B cell (primary cell): ENCODE measurements at regions not wholly inside any gene's neighbourhood (a gene's known extent, or its start where the extent isn't known, plus 50 kb on each side); places are given as distances from the start of the nearest gene placed in this dataset.

Experiments
- ATAC-seq: fragments of 200-7000 bp; cut with Tn5 transposase; one replicate; pipeline ENCODE4 v1.10.0; 2021; ENCODE audit warnings: low read depth, mild to moderate bottlenecking, moderate number of reproducible peaks, moderate library complexity
- CTCF ChIA-PET: fragments of 350-600 bp; sonication (Branson Sonifier 250); formaldehyde crosslinking; loops from one replicate; lab custom pipeline; 2021; ENCODE audit warnings: antibody characterized with exemption, inconsistent platforms; lab: Charles Lee
- POLR2A ChIA-PET: fragments of 350-600 bp; sonication (Branson Sonifier 250); formaldehyde crosslinking; loops from one replicate; lab custom pipeline; 2021; ENCODE audit warnings: antibody characterized with exemption; lab: Charles Lee
- DNase-seq: peaks from one replicate; pipeline ENCODE4 v3.0.0; 2013
- H2AFZ ChIP-seq: 2 replicates; pipeline ENCODE4 v1.6.1; 2012; ENCODE audit warnings: mild to moderate bottlenecking, low read depth, low read length; ENCODE audit not compliant: insufficient read depth, poor library complexity, severe bottlenecking
- H3K27ac ChIP-seq, 2 donors: 1 replicate in 1 of 2; 2 replicates in 1 of 2; pipeline ENCODE4 v1.5.1; 2012 to 2013; ENCODE audit warnings: low read length in 2 of 2, mild to moderate bottlenecking in 2 of 2, moderate library complexity in 1 of 2
- H3K27me3 ChIP-seq, 4 experiments: fragments of 200-600 bp in 1 of 4; sonication (generic) in 1 of 4; replicated peaks in 1 of 4; 1 replicate in 2 of 4; 2 replicates in 2 of 4; pipeline versions ENCODE4 v1.6.1 to v1.7.0; 2013 to 2016; ENCODE audit warnings: low read length in 3 of 4, mild to moderate bottlenecking in 2 of 4, mixed read lengths in 1 of 4, moderate library complexity in 1 of 4; ENCODE audit not compliant: insufficient read depth in 4 of 4, control insufficient read depth in 3 of 4; ENCODE audit errors: control extremely low read depth in 1 of 4
- H3K36me3 ChIP-seq, 2 experiments: replicated peaks in 1 of 2; 1 replicate in 1 of 2; 2 replicates in 1 of 2; pipeline versions ENCODE4 v1.6.1 to v1.7.1; 2013; ENCODE audit warnings: low read length in 1 of 2; ENCODE audit not compliant: insufficient read depth in 2 of 2, control insufficient read depth in 1 of 2; ENCODE audit errors: control extremely low read depth in 1 of 2, extremely low read depth in 1 of 2
- H3K4me1 ChIP-seq, 2 donors: fragments of 200-600 bp in 1 of 2; sonication (generic) in 1 of 2; 1 replicate in 1 of 2; 2 replicates in 1 of 2; pipeline versions ENCODE4 v1.5.1 to v1.6.1; 2013 to 2017; ENCODE audit warnings: low read length in 2 of 2; ENCODE audit not compliant: control insufficient read depth in 2 of 2, insufficient read depth in 2 of 2
- H3K4me2 ChIP-seq: replicated peaks from 2 replicates; pipeline ENCODE3; 2012; ENCODE audit warnings: mild to moderate bottlenecking, low read depth, low read length; ENCODE audit not compliant: poor library complexity, severe bottlenecking
- H3K4me3 ChIP-seq, 5 experiments: fragments of 200-600 bp in 1 of 5; sonication (generic) in 1 of 5; 1 replicate in 3 of 5; 2 replicates in 2 of 5; pipeline versions ENCODE4 v1.5.1 to v1.7.0; 2011 to 2016; ENCODE audit warnings: low read length in 4 of 5, mild to moderate bottlenecking in 4 of 5, low read depth in 2 of 5, control low read depth in 1 of 5, moderate library complexity in 1 of 5; ENCODE audit not compliant: insufficient read depth in 1 of 5; ENCODE audit errors: control extremely low read depth in 1 of 5, extremely low read depth in 1 of 5
- H3K79me2 ChIP-seq: fragments of 200-600 bp; sonication (generic); one replicate; pipeline ENCODE4 v1.6.0; 2016; ENCODE audit warnings: low read length; ENCODE audit not compliant: control insufficient read depth, insufficient read depth
- H3K9ac ChIP-seq: fragments of 200-600 bp; sonication (generic); 2 replicates; pipeline ENCODE4 v1.6.1; 2017; ENCODE audit warnings: mild to moderate bottlenecking, low read length, moderate library complexity
- H3K9me3 ChIP-seq, 3 donors: one replicate each; pipeline versions ENCODE4 v1.6.1 to v1.7.1; 2013; ENCODE audit warnings: low read length in 2 of 3; ENCODE audit not compliant: control insufficient read depth in 2 of 3, insufficient read depth in 1 of 3; ENCODE audit errors: control extremely low read depth in 1 of 3
- H4K20me1 ChIP-seq: 2 replicates; pipeline ENCODE4 v1.6.0; 2012; ENCODE audit warnings: mild to moderate bottlenecking, low read length; ENCODE audit not compliant: insufficient read depth, control insufficient read depth, poor library complexity, severe bottlenecking
- H3K27ac Mint-ChIP-seq: one replicate; pipeline ENCODE4 v1.8.0; 2021; ENCODE audit warnings: mixed read lengths
- H3K27me3 Mint-ChIP-seq: one replicate; pipeline ENCODE4 v1.8.0; 2021; ENCODE audit warnings: mixed read lengths
- H3K4me1 Mint-ChIP-seq: one replicate; pipeline ENCODE4 v1.8.0; 2021; ENCODE audit warnings: mixed read lengths
- H3K4me3 Mint-ChIP-seq: one replicate; pipeline ENCODE4 v1.8.0; 2021; ENCODE audit warnings: mixed read lengths
- H3K9me3 Mint-ChIP-seq: one replicate; pipeline ENCODE4 v1.8.0; 2022; ENCODE audit warnings: mixed read lengths; ENCODE audit not compliant: insufficient read depth
- EZH2 ChIP-seq: IDR thresholded peaks from 2 replicates; pipeline ENCODE4 v1.6.1; 2012; ENCODE audit warnings: borderline replicate concordance, low read depth, mild to moderate bottlenecking, moderate library complexity, low read length; ENCODE audit not compliant: insufficient read depth, poor library complexity, severe bottlenecking
- WGBS: methylation state at CpG from one replicate; pipeline ENCODE4 v1.1.5; 2013; ENCODE audit warnings: missing lambda C conversion rate; ENCODE audit not compliant: insufficient coverage; 5-methylcytosine and 5-hydroxymethylcytosine counted together
- intact Hi-C: fragments of 100-400 bp; cut with micrococcal nuclease; formaldehyde crosslinking; loops from one replicate; pipeline ENCODE4 v1.10.0; 2022
- TF ChIP-seq, protein P1 (sequence below): fragments of 200-600 bp; IDR thresholded peaks from one replicate; pipeline ENCODE4 v1.8.0; 2022; ENCODE audit warnings: antibody characterized with exemption, mild to moderate bottlenecking

DNA sequence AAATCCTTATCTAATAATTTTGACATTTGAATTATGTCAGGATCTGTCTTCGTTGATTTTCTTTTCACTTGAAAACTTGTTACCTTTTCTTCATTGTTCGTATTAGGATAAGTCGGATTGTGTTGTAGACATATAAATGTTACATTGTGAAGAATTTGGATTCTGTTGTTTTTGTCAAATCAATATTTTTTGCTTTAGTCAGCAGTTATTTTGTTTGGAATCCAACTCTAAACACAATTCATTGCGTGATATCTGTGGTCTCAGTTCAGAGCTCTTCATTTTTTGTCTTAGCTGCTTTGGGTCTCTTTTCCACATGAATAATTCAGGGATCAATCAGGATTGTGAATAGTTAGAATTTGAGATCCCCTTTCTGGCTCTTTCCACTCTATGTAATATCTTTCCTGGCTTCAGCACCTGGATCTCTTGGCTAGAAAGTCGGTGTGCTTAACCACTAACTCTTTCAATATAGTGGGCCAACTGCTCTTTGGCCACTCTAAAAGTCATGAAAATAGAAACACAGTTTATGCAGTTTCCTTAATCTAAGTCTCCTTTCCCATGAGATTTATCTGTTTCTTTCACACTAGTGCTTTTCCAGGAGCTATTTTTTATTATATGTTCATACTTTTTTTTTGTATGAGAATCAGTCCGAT, 2494.2 kb upstream of the PCDH20 start:
- intact Hi-C loops: no loop called here
- no peak overlapping the region for H3K27ac ChIP-seq
- TF ChIP-seq, protein P1, sequence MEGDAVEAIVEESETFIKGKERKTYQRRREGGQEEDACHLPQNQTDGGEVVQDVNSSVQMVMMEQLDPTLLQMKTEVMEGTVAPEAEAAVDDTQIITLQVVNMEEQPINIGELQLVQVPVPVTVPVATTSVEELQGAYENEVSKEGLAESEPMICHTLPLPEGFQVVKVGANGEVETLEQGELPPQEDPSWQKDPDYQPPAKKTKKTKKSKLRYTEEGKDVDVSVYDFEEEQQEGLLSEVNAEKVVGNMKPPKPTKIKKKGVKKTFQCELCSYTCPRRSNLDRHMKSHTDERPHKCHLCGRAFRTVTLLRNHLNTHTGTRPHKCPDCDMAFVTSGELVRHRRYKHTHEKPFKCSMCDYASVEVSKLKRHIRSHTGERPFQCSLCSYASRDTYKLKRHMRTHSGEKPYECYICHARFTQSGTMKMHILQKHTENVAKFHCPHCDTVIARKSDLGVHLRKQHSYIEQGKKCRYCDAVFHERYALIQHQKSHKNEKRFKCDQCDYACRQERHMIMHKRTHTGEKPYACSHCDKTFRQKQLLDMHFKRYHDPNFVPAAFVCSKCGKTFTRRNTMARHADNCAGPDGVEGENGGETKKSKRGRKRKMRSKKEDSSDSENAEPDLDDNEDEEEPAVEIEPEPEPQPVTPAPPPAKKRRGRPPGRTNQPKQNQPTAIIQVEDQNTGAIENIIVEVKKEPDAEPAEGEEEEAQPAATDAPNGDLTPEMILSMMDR: no peak
- no peak for TF ChIP-seq EZH2
- no peaks in the 10 kb centered on the region for H4K20me1 ChIP-seq
- Mint-ChIP-seq H3K4me3 (no peak overlapping the region), H3K4me1 (no peaks in the 10 kb centered on the region), H3K27me3 (no peaks in the 10 kb centered on the region), H3K9me3 (no peaks in the 10 kb centered on the region), H3K27ac (no peak overlapping the region)
- H3K36me3 ChIP-seq: no peaks in the 10 kb centered on the region
- H3K4me1 ChIP-seq: no peaks in the 10 kb centered on the region
- no peak overlapping the region for H3K4me3 ChIP-seq
- POLR2A ChIA-PET: no interaction called here
- no peak overlapping the region for H3K4me2 ChIP-seq
- WGBS: 63% methylated on average over 1 of the region's 6 CpGs
- no peaks in the 10 kb centered on the region for H3K27me3 ChIP-seq
- no peaks in the 10 kb centered on the region for H3K79me2 ChIP-seq
- H3K9ac ChIP-seq: no peak overlapping the region
- no peak for ATAC-seq
- H3K9me3 ChIP-seq: no peaks in the 10 kb centered on the region
- DNase-seq: no peak
- no peak overlapping the region for H2AFZ ChIP-seq
- CTCF ChIA-PET: no interaction called here

DNA sequence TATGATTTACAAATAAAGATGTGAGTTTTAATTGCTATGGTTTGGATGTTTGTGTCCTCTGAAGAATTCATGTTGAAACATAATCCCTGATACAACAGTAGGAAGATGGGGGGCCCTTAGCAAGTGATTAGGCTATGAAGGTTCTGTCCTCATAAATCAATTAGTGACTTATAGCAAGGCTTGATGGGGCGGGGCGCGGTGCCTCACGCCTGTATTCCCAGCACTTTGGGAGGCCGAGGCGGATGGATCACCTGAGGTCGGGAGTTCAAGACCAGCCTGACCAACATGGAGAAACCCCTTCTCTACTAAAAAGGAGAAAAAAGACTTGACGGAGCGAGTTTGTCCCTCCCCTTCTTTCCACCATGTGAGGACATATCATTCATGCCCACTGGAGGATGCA, 2486.5 kb upstream of the PCDH20 start:
- ATAC-seq (no peak), DNase-seq (no peak)
- Histone ChIP-seq H3K27ac (no peak overlapping the region), H3K36me3 (no peaks in the 10 kb centered on the region), H3K79me2 (no peaks in the 10 kb centered on the region), H3K9me3 (no peaks in the 10 kb centered on the region), H3K9ac (no peak overlapping the region), H4K20me1 (no peaks in the 10 kb centered on the region), H3K4me1 (no peaks in the 10 kb centered on the region), H3K4me3 (no peak overlapping the region), H3K4me2 (no peak overlapping the region), H2AFZ (no peak overlapping the region), H3K27me3 (no peaks in the 10 kb centered on the region)
- Mint-ChIP-seq H3K9me3 (peaks cover 6% of the 10 kb centered on the region), H3K27ac (no peak overlapping the region), H3K4me1 (no peaks in the 10 kb centered on the region), H3K27me3 (no peaks in the 10 kb centered on the region), H3K4me3 (no peak overlapping the region)
- 85% methylated on average over 8 of the region's 9 CpGs for WGBS
- TF ChIP-seq, protein P1: no peak
- no peak for TF ChIP-seq EZH2
- ChIA-PET POLR2A (no interaction called here), CTCF (no interaction called here)
- intact Hi-C loops: no loop called here
